SK-N-SH (cell line): ENCODE measurements at regions not wholly inside any gene's neighbourhood (a gene's known extent, or its start where the extent isn't known, plus 50 kb on each side); places are given as distances from the start of the nearest gene placed in this dataset.

Experiments used
- CTCF ChIA-PET: fragments of 300-600, 350-600 bp; formaldehyde crosslinking; extraction: SDS; loops from one replicate; lab custom pipeline; 2021; lab: Yijun Ruan, JAX
- POLR2A ChIA-PET: fragments of 350-600 bp; sonication (Branson Sonifier 250); formaldehyde crosslinking; extraction: SDS; loops from one replicate; lab custom pipeline; 2020; ENCODE audit warnings: antibody characterized with exemption, inconsistent platforms; lab: Yijun Ruan, JAX
- DNase-seq: peaks from one replicate; pipeline ENCODE4 v3.0.0; 2012
- H2AFZ ChIP-seq: fragments of 200-600 bp; sonication (generic); 2 replicates; pipeline ENCODE4 v1.8.1; 2016; ENCODE audit warnings: antibody characterized with exemption, mild to moderate bottlenecking, low read depth
- H3F3A ChIP-seq: fragments of 200-600 bp; sonication (generic); replicated peaks from 2 replicates; pipeline ENCODE3; 2016; ENCODE audit warnings: antibody characterized with exemption, mild to moderate bottlenecking; ENCODE audit not compliant: insufficient read depth
- H3K27ac ChIP-seq, 2 experiments: fragments of 200-500 bp in 1 of 2; fragments of 200-600 bp in 1 of 2; sonication (Bioruptor generic) in 1 of 2; sonication (generic), shearing (Covaris generic) in 1 of 2; 2 replicates each; pipeline versions ENCODE4 v1.5.1 to v1.6.1; 2014 to 2016; ENCODE audit warnings: low read depth in 2 of 2, inconsistent platforms in 1 of 2, low read length in 1 of 2, mild to moderate bottlenecking in 1 of 2, mixed read lengths in 1 of 2
- H3K27me3 ChIP-seq: fragments of 200-600 bp; sonication (generic), shearing (Covaris generic); 2 replicates; pipeline ENCODE4 v1.6.1; 2016; ENCODE audit warnings: mixed run types; ENCODE audit not compliant: insufficient read depth
- H3K36me3 ChIP-seq, 2 experiments: fragments of 200-500 bp in 1 of 2; fragments of 200-600 bp in 1 of 2; sonication (Bioruptor generic) in 1 of 2; sonication (generic) in 1 of 2; replicated peaks in 1 of 2; 2 replicates each; pipeline versions ENCODE3 to v1.5.1; 2014 to 2016; ENCODE audit warnings: low read length in 1 of 2, mild to moderate bottlenecking in 1 of 2; ENCODE audit not compliant: insufficient read depth in 2 of 2, control insufficient read depth in 1 of 2
- H3K4me1 ChIP-seq, 2 experiments: fragments of 200-500 bp in 1 of 2; fragments of 200-600 bp in 1 of 2; sonication (Bioruptor generic) in 1 of 2; sonication (generic), shearing (Covaris generic) in 1 of 2; 2 replicates each; pipeline versions ENCODE4 v1.5.1 to v1.6.1; 2014 to 2016; ENCODE audit warnings: low read depth in 1 of 2, low read length in 1 of 2, mixed run types in 1 of 2; ENCODE audit not compliant: insufficient read depth in 2 of 2, control insufficient read depth in 1 of 2
- H3K4me2 ChIP-seq: fragments of 200-600 bp; sonication (generic), shearing (Covaris generic); 2 replicates; pipeline ENCODE4 v1.6.1; 2017; ENCODE audit warnings: mixed run types
- H3K4me3 ChIP-seq, 2 experiments: fragments of 200-500 bp in 1 of 2; fragments of 200-600 bp in 1 of 2; sonication (Bioruptor generic) in 1 of 2; sonication (generic), shearing (Covaris generic) in 1 of 2; 2 replicates each; pipeline versions ENCODE4 v1.5.1 to v1.8.1; 2014 to 2016; ENCODE audit warnings: low read depth in 2 of 2, inconsistent platforms in 1 of 2, low read length in 1 of 2, mild to moderate bottlenecking in 1 of 2, mixed read lengths in 1 of 2, moderate library complexity in 1 of 2
- H3K79me2 ChIP-seq: fragments of 200-600 bp; sonication (generic); 2 replicates; pipeline ENCODE4 v1.8.1; 2017; ENCODE audit warnings: mild to moderate bottlenecking; ENCODE audit not compliant: insufficient read depth
- H3K9ac ChIP-seq: fragments of 200-600 bp; sonication (generic); 2 replicates; pipeline ENCODE4 v1.6.1; 2017; ENCODE audit warnings: mixed run types
- H3K9me2 ChIP-seq: fragments of 200-600 bp; sonication (generic); 2 replicates; pipeline ENCODE4 v1.6.1; 2017; ENCODE audit warnings: mixed run types
- H3K9me3 ChIP-seq: fragments of 200-600 bp; sonication (generic); 2 replicates; pipeline ENCODE4 v1.6.1; 2017; ENCODE audit warnings: mixed run types, mild to moderate bottlenecking, moderate library complexity
- H4K20me1 ChIP-seq: fragments of 200-600 bp; sonication (generic); 2 replicates; pipeline ENCODE4 v1.6.1; 2017; ENCODE audit warnings: mild to moderate bottlenecking, mixed run types; ENCODE audit not compliant: insufficient read depth
- CHD2 ChIP-seq: fragments of 150-350 bp; IDR thresholded peaks from 2 replicates; pipeline ENCODE4 v1.6.1; 2018; ENCODE audit warnings: low read length; ENCODE audit not compliant: partially characterized antibody
- ELF1 ChIP-seq: IDR thresholded peaks from 2 replicates; pipeline ENCODE4 v1.4.0; 2012
- EP300 ChIP-seq, 2 experiments: IDR thresholded peaks; 2 replicates each; pipeline versions ENCODE4 v1.4.0 to v1.6.1; 2012; ENCODE audit warnings: borderline replicate concordance in 1 of 2, low read depth in 1 of 2, low read length in 1 of 2
- EZH2phosphoT487 ChIP-seq: fragments of 200-600 bp; sonication (generic); IDR thresholded peaks from 2 replicates; pipeline ENCODE4 v1.6.1; 2017; ENCODE audit warnings: low read depth, mixed run types, mild to moderate bottlenecking, antibody characterized with exemption, moderate library complexity, borderline replicate concordance
- FOSL2 ChIP-seq: IDR thresholded peaks from 2 replicates; pipeline ENCODE4 v1.4.0; 2012; ENCODE audit warnings: low read depth, mild to moderate bottlenecking, moderate library complexity, borderline replicate concordance
- GABPA ChIP-seq: IDR thresholded peaks from 2 replicates; pipeline ENCODE4 v1.4.0; 2012; ENCODE audit warnings: low read depth, mild to moderate bottlenecking
- JUND ChIP-seq: IDR thresholded peaks from 2 replicates; pipeline ENCODE4 v1.4.0; 2012
- MXI1 ChIP-seq: IDR thresholded peaks from 2 replicates; pipeline ENCODE4 v1.6.1; 2012; ENCODE audit warnings: mild to moderate bottlenecking, low read depth, low read length, improper control_type of control experiment
- NFIC ChIP-seq: IDR thresholded peaks from 2 replicates; pipeline ENCODE4 v1.4.0; 2012; ENCODE audit warnings: borderline replicate concordance
- RFX5 ChIP-seq: IDR thresholded peaks from 2 replicates; pipeline ENCODE4 v1.6.1; 2012; ENCODE audit warnings: mild to moderate bottlenecking, improper control_type of control experiment, low read length
- RXRA ChIP-seq: IDR thresholded peaks from 2 replicates; pipeline ENCODE4 v1.4.0; 2012; ENCODE audit warnings: low read depth, mild to moderate bottlenecking, borderline replicate concordance
- TAF1 ChIP-seq: IDR thresholded peaks from 2 replicates; pipeline ENCODE4 v1.6.1; 2012; ENCODE audit warnings: low read depth, mild to moderate bottlenecking, low read length, moderate library complexity, borderline replicate concordance
- TEAD4 ChIP-seq: IDR thresholded peaks from 2 replicates; pipeline ENCODE4 v1.4.0; 2012; ENCODE audit warnings: mild to moderate bottlenecking, borderline replicate concordance; ENCODE audit not compliant: insufficient read depth
- YY1 ChIP-seq: IDR thresholded peaks from 2 replicates; pipeline ENCODE4 v1.4.0; 2012; ENCODE audit warnings: low read depth, mild to moderate bottlenecking
- WGBS: methylation state at CpG from one replicate; pipeline ENCODE4 v1.1.6; 2017; ENCODE audit warnings: low lambda C conversion rate; 5-methylcytosine and 5-hydroxymethylcytosine counted together
- TF ChIP-seq, protein P1 (sequence below): IDR thresholded peaks from 2 replicates; pipeline ENCODE4 v1.6.1; 2012; ENCODE audit warnings: mild to moderate bottlenecking, low read depth, low read length, moderate library complexity
- TF ChIP-seq, protein P2 (sequence below): fragments of 150-350 bp; IDR thresholded peaks from 2 replicates; pipeline ENCODE4 v1.6.1; 2017; ENCODE audit warnings: antibody characterized with exemption, low read length, low read depth, borderline replicate concordance
- TF ChIP-seq, protein P3 (sequence below): fragments of 200-600 bp; sonication (generic); IDR thresholded peaks from 2 replicates; pipeline ENCODE4 v1.6.1; 2017; ENCODE audit warnings: antibody characterized with exemption, mild to moderate bottlenecking, moderate library complexity
- TF ChIP-seq, protein P4 (sequence below): IDR thresholded peaks from 2 replicates; pipeline ENCODE4; 2012

DNA sequence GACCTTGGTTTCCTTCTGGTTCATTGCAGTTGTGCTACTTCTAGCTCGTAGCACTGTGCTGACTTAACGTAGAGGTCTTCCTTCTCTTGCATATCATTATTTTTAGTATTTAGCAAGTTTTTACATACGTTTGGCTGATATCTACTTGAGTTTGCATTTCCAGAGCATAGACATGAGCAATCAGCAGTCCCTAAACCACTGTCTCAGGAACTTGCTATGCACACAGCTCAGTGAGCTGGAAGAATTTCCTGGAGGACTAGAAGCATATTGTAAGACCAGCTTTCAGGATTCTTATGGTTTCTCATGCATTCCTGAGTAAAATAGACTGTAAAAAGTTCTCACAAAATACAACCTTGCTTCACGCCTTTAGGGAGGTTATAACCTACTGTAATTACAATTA, 226.7 kb upstream of the PDGFD start (continued):
- TF ChIP-seq, protein P1, sequence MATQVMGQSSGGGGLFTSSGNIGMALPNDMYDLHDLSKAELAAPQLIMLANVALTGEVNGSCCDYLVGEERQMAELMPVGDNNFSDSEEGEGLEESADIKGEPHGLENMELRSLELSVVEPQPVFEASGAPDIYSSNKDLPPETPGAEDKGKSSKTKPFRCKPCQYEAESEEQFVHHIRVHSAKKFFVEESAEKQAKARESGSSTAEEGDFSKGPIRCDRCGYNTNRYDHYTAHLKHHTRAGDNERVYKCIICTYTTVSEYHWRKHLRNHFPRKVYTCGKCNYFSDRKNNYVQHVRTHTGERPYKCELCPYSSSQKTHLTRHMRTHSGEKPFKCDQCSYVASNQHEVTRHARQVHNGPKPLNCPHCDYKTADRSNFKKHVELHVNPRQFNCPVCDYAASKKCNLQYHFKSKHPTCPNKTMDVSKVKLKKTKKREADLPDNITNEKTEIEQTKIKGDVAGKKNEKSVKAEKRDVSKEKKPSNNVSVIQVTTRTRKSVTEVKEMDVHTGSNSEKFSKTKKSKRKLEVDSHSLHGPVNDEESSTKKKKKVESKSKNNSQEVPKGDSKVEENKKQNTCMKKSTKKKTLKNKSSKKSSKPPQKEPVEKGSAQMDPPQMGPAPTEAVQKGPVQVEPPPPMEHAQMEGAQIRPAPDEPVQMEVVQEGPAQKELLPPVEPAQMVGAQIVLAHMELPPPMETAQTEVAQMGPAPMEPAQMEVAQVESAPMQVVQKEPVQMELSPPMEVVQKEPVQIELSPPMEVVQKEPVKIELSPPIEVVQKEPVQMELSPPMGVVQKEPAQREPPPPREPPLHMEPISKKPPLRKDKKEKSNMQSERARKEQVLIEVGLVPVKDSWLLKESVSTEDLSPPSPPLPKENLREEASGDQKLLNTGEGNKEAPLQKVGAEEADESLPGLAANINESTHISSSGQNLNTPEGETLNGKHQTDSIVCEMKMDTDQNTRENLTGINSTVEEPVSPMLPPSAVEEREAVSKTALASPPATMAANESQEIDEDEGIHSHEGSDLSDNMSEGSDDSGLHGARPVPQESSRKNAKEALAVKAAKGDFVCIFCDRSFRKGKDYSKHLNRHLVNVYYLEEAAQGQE, result no peak
- no peak for TF ChIP-seq GABPA
- TF ChIP-seq RXRA, result no peak
- no peak for TF ChIP-seq MXI1
- TF ChIP-seq, protein P2, sequence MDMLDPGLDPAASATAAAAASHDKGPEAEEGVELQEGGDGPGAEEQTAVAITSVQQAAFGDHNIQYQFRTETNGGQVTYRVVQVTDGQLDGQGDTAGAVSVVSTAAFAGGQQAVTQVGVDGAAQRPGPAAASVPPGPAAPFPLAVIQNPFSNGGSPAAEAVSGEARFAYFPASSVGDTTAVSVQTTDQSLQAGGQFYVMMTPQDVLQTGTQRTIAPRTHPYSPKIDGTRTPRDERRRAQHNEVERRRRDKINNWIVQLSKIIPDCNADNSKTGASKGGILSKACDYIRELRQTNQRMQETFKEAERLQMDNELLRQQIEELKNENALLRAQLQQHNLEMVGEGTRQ, result no peak

DNA sequence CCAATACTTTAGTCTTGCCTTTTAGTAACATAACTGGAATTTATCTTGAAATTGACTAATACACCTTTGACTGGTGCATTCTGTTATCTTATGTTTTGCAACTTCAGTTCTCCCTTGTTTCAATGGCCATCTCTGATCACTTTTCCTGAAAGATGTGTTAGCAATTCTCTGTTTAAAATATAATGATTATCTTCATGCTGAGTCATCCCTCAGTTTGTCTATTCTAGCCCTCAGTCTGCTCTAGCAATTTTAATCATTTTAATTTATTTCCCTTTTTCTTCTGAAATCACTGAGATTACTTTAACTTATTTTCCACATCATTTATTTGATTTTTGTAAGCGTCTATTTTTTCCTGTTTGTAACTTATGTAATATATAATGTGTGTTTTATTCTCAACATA, 221.9 kb upstream of the PDGFD start:
- Histone ChIP-seq H3K9me2 (no peaks in the 10 kb centered on the region), H3K27me3 (no peaks in the 10 kb centered on the region), H3K4me1 (no peaks in the 10 kb centered on the region; a peak in 1 of 4 replicates), H3K9me3 (no peaks in the 10 kb centered on the region), H3K36me3 (no peaks in the 10 kb centered on the region), H3K79me2 (no peaks in the 10 kb centered on the region), H3K27ac (no peak overlapping the region), H3K4me3 (no peak overlapping the region), H3K9ac (no peak overlapping the region), H3K4me2 (no peak overlapping the region), H2AFZ (no peak overlapping the region), H4K20me1 (no peaks in the 10 kb centered on the region), H3F3A (no peaks in the 10 kb centered on the region)
- WGBS, result 66% methylated on average over 1 of the region's 1 CpG
- TF ChIP-seq RFX5, result no peak
- TF ChIP-seq FOSL2, result no peak
- TF ChIP-seq ELF1, result no peak
- TF ChIP-seq CHD2, result no peak
- TF ChIP-seq, protein P2, result no peak
- TF ChIP-seq TAF1, result no peak
- TF ChIP-seq NFIC, result no peak
- TF ChIP-seq TEAD4, result no peak
- TF ChIP-seq EZH2phosphoT487, result no peak
- TF ChIP-seq YY1, result no peak
- TF ChIP-seq, protein P3, sequence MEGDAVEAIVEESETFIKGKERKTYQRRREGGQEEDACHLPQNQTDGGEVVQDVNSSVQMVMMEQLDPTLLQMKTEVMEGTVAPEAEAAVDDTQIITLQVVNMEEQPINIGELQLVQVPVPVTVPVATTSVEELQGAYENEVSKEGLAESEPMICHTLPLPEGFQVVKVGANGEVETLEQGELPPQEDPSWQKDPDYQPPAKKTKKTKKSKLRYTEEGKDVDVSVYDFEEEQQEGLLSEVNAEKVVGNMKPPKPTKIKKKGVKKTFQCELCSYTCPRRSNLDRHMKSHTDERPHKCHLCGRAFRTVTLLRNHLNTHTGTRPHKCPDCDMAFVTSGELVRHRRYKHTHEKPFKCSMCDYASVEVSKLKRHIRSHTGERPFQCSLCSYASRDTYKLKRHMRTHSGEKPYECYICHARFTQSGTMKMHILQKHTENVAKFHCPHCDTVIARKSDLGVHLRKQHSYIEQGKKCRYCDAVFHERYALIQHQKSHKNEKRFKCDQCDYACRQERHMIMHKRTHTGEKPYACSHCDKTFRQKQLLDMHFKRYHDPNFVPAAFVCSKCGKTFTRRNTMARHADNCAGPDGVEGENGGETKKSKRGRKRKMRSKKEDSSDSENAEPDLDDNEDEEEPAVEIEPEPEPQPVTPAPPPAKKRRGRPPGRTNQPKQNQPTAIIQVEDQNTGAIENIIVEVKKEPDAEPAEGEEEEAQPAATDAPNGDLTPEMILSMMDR, result no peak
- no peak for TF ChIP-seq RXRA
- no peak for TF ChIP-seq JUND
- TF ChIP-seq, protein P4, sequence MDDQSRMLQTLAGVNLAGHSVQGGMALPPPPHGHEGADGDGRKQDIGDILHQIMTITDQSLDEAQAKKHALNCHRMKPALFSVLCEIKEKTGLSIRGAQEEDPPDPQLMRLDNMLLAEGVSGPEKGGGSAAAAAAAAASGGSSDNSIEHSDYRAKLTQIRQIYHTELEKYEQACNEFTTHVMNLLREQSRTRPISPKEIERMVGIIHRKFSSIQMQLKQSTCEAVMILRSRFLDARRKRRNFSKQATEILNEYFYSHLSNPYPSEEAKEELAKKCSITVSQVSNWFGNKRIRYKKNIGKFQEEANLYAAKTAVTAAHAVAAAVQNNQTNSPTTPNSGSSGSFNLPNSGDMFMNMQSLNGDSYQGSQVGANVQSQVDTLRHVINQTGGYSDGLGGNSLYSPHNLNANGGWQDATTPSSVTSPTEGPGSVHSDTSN, result no peak
- TF ChIP-seq EP300 (IDR thresholded peaks at IDR 0.05; ENCODE audit: borderline replicate concordance in 1 of 2, low read depth in 1 of 2, low read length in 1 of 2), result no peak
- DNase-seq, result no peak
- CTCF ChIA-PET, result no interaction called here
- POLR2A ChIA-PET, result no interaction called here
